K562 (cell line): ENCODE measurements at regions not wholly inside any gene's neighbourhood (a gene's known extent, or its start where the extent isn't known, plus 50 kb on each side); places are given as distances from the start of the nearest gene placed in this dataset.

Experiments used
- CBFB ChIP-seq: sonication (generic); formaldehyde crosslinking; IDR thresholded peaks from 2 replicates; pipeline ENCODE4 v1.4.0; 2020; ENCODE audit warnings: mild to moderate bottlenecking, missing genetic modification reagents
- CEBPB ChIP-seq: fragments of 450-650 bp; IDR thresholded peaks from 2 replicates; pipeline ENCODE4 v1.6.1; 2016; ENCODE audit warnings: missing genetic modification characterization, missing compliant biosample characterization
- CGGBP1 ChIP-seq: fragments of 250-450 bp; sonication (Bioruptor Pico); IDR thresholded peaks from 2 replicates; pipeline ENCODE4 v1.9.0; 2021; ENCODE audit warnings: mild to moderate bottlenecking
- FOXP4 ChIP-seq: sonication (generic); formaldehyde crosslinking; IDR thresholded peaks from 2 replicates; pipeline ENCODE4 v1.8.0; 2022; ENCODE audit warnings: mild to moderate bottlenecking, missing genetic modification reagents, borderline replicate concordance
- FUS ChIP-seq: fragments of 200-400 bp; formaldehyde crosslinking; optimal IDR thresholded peaks from 2 replicates; pipeline ENCODE3; 2017; ENCODE audit warnings: low read depth, low read length
- GTF2E2 ChIP-seq: fragments of 200-800 bp; sonication (Bioruptor generic); IDR thresholded peaks from 2 replicates; pipeline ENCODE4 v1.6.1; 2016; ENCODE audit warnings: missing genetic modification characterization, missing compliant biosample characterization
- IRF9 ChIP-seq: fragments of 450-650 bp; IDR thresholded peaks from 2 replicates; pipeline ENCODE4 v1.6.1; 2016; ENCODE audit warnings: missing biosample characterization, missing genetic modification characterization
- NEUROD1 ChIP-seq: fragments of 150-350 bp; IDR thresholded peaks from 2 replicates; pipeline ENCODE4 v1.6.1; 2014; ENCODE audit warnings: borderline replicate concordance, low read length, low read depth; ENCODE audit not compliant: partially characterized antibody
- NR3C1 ChIP-seq: sonication (generic); formaldehyde crosslinking; IDR thresholded peaks from 2 replicates; pipeline ENCODE4 v1.8.1; 2022; ENCODE audit warnings: missing genetic modification reagents
- POLR2AphosphoS5 ChIP-seq: IDR thresholded peaks from 2 replicates; pipeline ENCODE4 v1.6.1; 2011; ENCODE audit warnings: mild to moderate bottlenecking, low read depth, low read length, moderate library complexity; ENCODE audit not compliant: control insufficient read depth, insufficient read depth
- PTBP1 ChIP-seq: fragments of 200-400 bp; formaldehyde crosslinking; IDR thresholded peaks from 2 replicates; pipeline ENCODE4 v1.6.1; 2017; ENCODE audit warnings: low read depth, low read length
- RBM15 ChIP-seq: fragments of 200-400 bp; formaldehyde crosslinking; IDR thresholded peaks from 2 replicates; pipeline ENCODE4 v1.6.1; 2018; ENCODE audit warnings: mild to moderate bottlenecking, low read length, moderate library complexity; ENCODE audit not compliant: insufficient read depth
- SIN3B ChIP-seq: fragments of 450-650 bp; IDR thresholded peaks from 2 replicates; pipeline ENCODE4 v1.6.1; 2017; ENCODE audit warnings: low read depth, mild to moderate bottlenecking, moderate library complexity
- STAT5B ChIP-seq: fragments of 250-450 bp; sonication (Bioruptor Pico); IDR thresholded peaks from 2 replicates; pipeline ENCODE4 v1.8.0; 2021; ENCODE audit warnings: mild to moderate bottlenecking, inconsistent platforms
- TRIM25 ChIP-seq: fragments of 450-650 bp; IDR thresholded peaks from 2 replicates; pipeline ENCODE4 v1.7.0; 2016; ENCODE audit warnings: borderline replicate concordance
- XRCC5 ChIP-seq: fragments of 200-400 bp; formaldehyde crosslinking; IDR thresholded peaks from 2 replicates; pipeline ENCODE4 v1.6.1; 2017; ENCODE audit warnings: low read depth, mild to moderate bottlenecking, low read length
- ZNF175 ChIP-seq: fragments of 200-800 bp; sonication (Bioruptor generic); IDR thresholded peaks from 2 replicates; pipeline ENCODE4 v1.6.1; 2016; ENCODE audit warnings: low read depth, mild to moderate bottlenecking, missing genetic modification characterization, missing compliant biosample characterization
- ZNF512 ChIP-seq: IDR thresholded peaks from 2 replicates; pipeline ENCODE4 v1.6.1; 2016; ENCODE audit warnings: missing genetic modification characterization, missing compliant biosample characterization
- ZNF740 ChIP-seq, 3 experiments: fragments of 200-800 bp in 1 of 3; sonication (Bioruptor generic) in 1 of 3; sonication (generic) in 1 of 3; formaldehyde crosslinking in 1 of 3; IDR thresholded peaks; 2 replicates each; pipeline versions ENCODE4 v1.6.1 to v1.8.0; 2016 to 2022; ENCODE audit warnings: mild to moderate bottlenecking in 2 of 3, missing compliant biosample characterization in 2 of 3, missing genetic modification characterization in 2 of 3, missing genetic modification reagents in 1 of 3

- no peak for TF ChIP-seq ZNF512 (tag)
- TF ChIP-seq STAT5B (CRISPR knock-in tag), result no peak
- TF ChIP-seq SIN3B, result no peak
- TF ChIP-seq IRF9 (tag), result no peak
- no peak for TF ChIP-seq NR3C1 (CRISPR knock-in tag)
- TF ChIP-seq PTBP1, result no peak
- no peak for TF ChIP-seq POLR2AphosphoS5
- TF ChIP-seq ZNF740 (CRISPR knock-in tag; IDR thresholded peaks at IDR 0.05), result no peak
- no peak for TF ChIP-seq ZNF740 (tag; IDR thresholded peaks at IDR 0.05)
- no peak for TF ChIP-seq FUS
- TF ChIP-seq XRCC5, result no peak
- no peak for TF ChIP-seq FOXP4
- no peak for TF ChIP-seq ZNF175 (CRISPR knock-in tag)
- TF ChIP-seq NEUROD1, result no peak
- peak; percentile 64; the same call in 1 of the 2 replicates for TF ChIP-seq CEBPB (tag)
- no peak for TF ChIP-seq CBFB
- no peak for TF ChIP-seq GTF2E2 (tag)
- TF ChIP-seq CGGBP1, result no peak
- no peak for TF ChIP-seq RBM15
- TF ChIP-seq TRIM25, result no peak
Measured at GRCh38 chr4:138460477-138461414, 218.6 kb upstream of the SLC7A11 start (continued).
